ENCODE measurements at regions not wholly inside any gene's neighbourhood (a gene's known extent, or its start where the extent isn't known, plus 50 kb on each side); places are given as distances from the start of the nearest gene placed in this dataset.

- TF ChIP-seq EZH2 (IDR thresholded peaks at IDR 0.05; ENCODE audit: borderline replicate concordance, low read depth, low read length, severe bottlenecking) (no peak), CTCF (IDR thresholded peaks at IDR 0.05; ENCODE audit: borderline replicate concordance, extremely low read depth, low read length, poor library complexity, severe bottlenecking) (no peak)
Measured at GRCh38 chr2:58856100-58856499, 615.0 kb upstream of the FANCL start.
